IMR-90 (cell line): ENCODE measurements at regions not wholly inside any gene's neighbourhood (a gene's known extent, or its start where the extent isn't known, plus 50 kb on each side); places are given as distances from the start of the nearest gene placed in this dataset.

Experiments used
- ATAC-seq: fragments of 200-7000 bp; cut with Tn5 transposase; 2 replicates; pipeline ENCODE4 v1.9.1; 2020; ENCODE audit warnings: low read depth, mild to moderate bottlenecking, moderate library complexity
- BruUV-seq: library from RNA; stranded (reverse); fragments of 400-500 nt; replicated peaks from 2 replicates; lab custom pipeline; 2021; lab: Mats Ljungman, UMichigan
- CTCF ChIA-PET: fragments of 300-600 bp; formaldehyde crosslinking; extraction: SDS; loops from one replicate; lab custom pipeline; 2021; ENCODE audit warnings: antibody characterized with exemption; lab: Yijun Ruan, JAX
- POLR2A ChIA-PET: fragments of 300-600 bp; sonication (Branson Sonifier 250); formaldehyde crosslinking; loops from one replicate; lab custom pipeline; 2022; ENCODE audit warnings: antibody characterized with exemption; ENCODE audit not compliant: unreplicated experiment; lab: Charles Lee
- DNase-seq: peaks from one replicate; pipeline ENCODE4 v3.0.0; 2013
- H2AFZ ChIP-seq: replicated peaks from 2 replicates; pipeline ENCODE3; 2013; ENCODE audit warnings: low read length, mild to moderate bottlenecking; ENCODE audit not compliant: poor library complexity
- H2AK5ac ChIP-seq: 2 replicates; pipeline ENCODE4 v1.6.1; 2013; ENCODE audit warnings: low read depth, low read length, inconsistent platforms
- H2AK9ac ChIP-seq: replicated peaks from 2 replicates; pipeline ENCODE3; 2013; ENCODE audit warnings: mild to moderate bottlenecking, low read depth, low read length, moderate library complexity; ENCODE audit not compliant: poor library complexity
- H2BK120ac ChIP-seq: 2 replicates; pipeline ENCODE4 v1.6.1; 2013; ENCODE audit warnings: low read depth, low read length, inconsistent platforms
- H2BK15ac ChIP-seq: 3 replicates; pipeline ENCODE4 v1.6.1; 2013; ENCODE audit warnings: low read depth, low read length, inconsistent platforms
- H2BK20ac ChIP-seq: 2 replicates; pipeline ENCODE4 v1.6.1; 2013; ENCODE audit warnings: low read depth, mild to moderate bottlenecking, inconsistent platforms, low read length, moderate library complexity
- H2BK5ac ChIP-seq: 2 replicates; pipeline ENCODE4 v1.6.1; 2013; ENCODE audit warnings: mild to moderate bottlenecking, low read depth, low read length, inconsistent platforms; ENCODE audit not compliant: poor library complexity, severe bottlenecking
- H3K14ac ChIP-seq: replicated peaks from 2 replicates; pipeline ENCODE4 v1.6.1; 2013; ENCODE audit warnings: low read depth, low read length, inconsistent platforms
- H3K18ac ChIP-seq: 2 replicates; pipeline ENCODE4 v1.6.1; 2013; ENCODE audit warnings: low read depth, low read length, control low read depth
- H3K23ac ChIP-seq: 2 replicates; pipeline ENCODE4 v1.6.1; 2013; ENCODE audit warnings: low read depth, low read length, inconsistent platforms
- H3K27ac ChIP-seq: 2 replicates; pipeline ENCODE4 v1.5.1; 2013; ENCODE audit warnings: mild to moderate bottlenecking, control low read depth, low read length; ENCODE audit not compliant: insufficient read depth
- H3K27me3 ChIP-seq: 2 replicates; pipeline ENCODE4 v1.6.1; 2013; ENCODE audit warnings: low read length; ENCODE audit not compliant: control insufficient read depth, insufficient read depth
- H3K36me3 ChIP-seq: 2 replicates; pipeline ENCODE4 v1.6.1; 2013; ENCODE audit warnings: low read length, mixed read lengths; ENCODE audit not compliant: control insufficient read depth, insufficient read depth
- H3K4ac ChIP-seq: 2 replicates; pipeline ENCODE4 v1.6.1; 2013; ENCODE audit warnings: low read depth, low read length, inconsistent platforms
- H3K4me1 ChIP-seq: 2 replicates; pipeline ENCODE4 v1.6.1; 2013; ENCODE audit warnings: low read length, mixed read lengths; ENCODE audit not compliant: control insufficient read depth, insufficient read depth
- H3K4me2 ChIP-seq: 2 replicates; pipeline ENCODE4 v1.6.1; 2013; ENCODE audit warnings: low read depth, mild to moderate bottlenecking, control low read depth, low read length, moderate library complexity
- H3K4me3 ChIP-seq: 2 replicates; pipeline ENCODE4 v1.5.1; 2013; ENCODE audit warnings: low read depth, mild to moderate bottlenecking, control low read depth, low read length, moderate library complexity; ENCODE audit not compliant: insufficient read depth
- H3K56ac ChIP-seq: 2 replicates; pipeline ENCODE4 v1.6.1; 2013; ENCODE audit warnings: low read length, inconsistent platforms; ENCODE audit not compliant: insufficient read depth; ENCODE audit errors: extremely low read depth
- H3K79me1 ChIP-seq, 2 experiments: 2 replicates each; pipeline ENCODE4 v1.6.1; 2013; ENCODE audit warnings: low read length in 2 of 2, inconsistent platforms in 1 of 2, low read depth in 1 of 2
- H3K9ac ChIP-seq: 2 replicates; pipeline ENCODE4 v1.6.1; 2013; ENCODE audit warnings: low read depth, low read length, control low read depth
- H3K9me1 ChIP-seq: 2 replicates; pipeline ENCODE4 v1.6.1; 2013; ENCODE audit warnings: low read length, inconsistent platforms; ENCODE audit not compliant: insufficient read depth
- H3K9me3 ChIP-seq: 2 replicates; pipeline ENCODE4 v1.6.1; 2013; ENCODE audit warnings: low read length; ENCODE audit not compliant: control insufficient read depth, insufficient read depth
- H4K20me1 ChIP-seq: 2 replicates; pipeline ENCODE4 v1.6.1; 2013; ENCODE audit warnings: low read length, inconsistent platforms; ENCODE audit not compliant: insufficient read depth
- H4K5ac ChIP-seq: 2 replicates; pipeline ENCODE4 v1.6.1; 2013; ENCODE audit warnings: mild to moderate bottlenecking, low read depth, low read length, control low read depth
- H4K8ac ChIP-seq, 2 experiments: 2 replicates each; pipeline ENCODE4 v1.6.1; 2013; ENCODE audit warnings: low read depth in 2 of 2, low read length in 2 of 2, control low read depth in 1 of 2, inconsistent platforms in 1 of 2
- H4K91ac ChIP-seq: 2 replicates; pipeline ENCODE4 v1.6.1; 2013; ENCODE audit warnings: low read depth, low read length, inconsistent platforms; ENCODE audit not compliant: insufficient read depth
- CEBPB ChIP-seq: IDR thresholded peaks from 2 replicates; pipeline ENCODE4 v1.6.1; 2012; ENCODE audit warnings: low read depth, low read length, improper control_type of control experiment
- MAFK ChIP-seq: IDR thresholded peaks from 2 replicates; pipeline ENCODE4 v1.6.1; 2012; ENCODE audit warnings: low read depth, low read length, improper control_type of control experiment
- WGBS, 2 experiments: methylation state at CpG; one replicate each; pipeline versions ENCODE4 v1.1.5 to v1.1.7; 2013; ENCODE audit warnings: missing lambda C conversion rate in 2 of 2; ENCODE audit not compliant: insufficient read length in 1 of 2; ENCODE audit errors: extremely low coverage in 2 of 2; 5-methylcytosine and 5-hydroxymethylcytosine counted together
- dilution Hi-C: fragments of 300-500 bp; cut with HindIII; formaldehyde crosslinking; loops from one replicate; pipeline ENCODE4 v1.14.3; 2018; ENCODE audit warnings: low sequenced_read_pairs; ENCODE audit not compliant: unreplicated experiment
- in situ Hi-C: fragments of 300-500 bp; cut with MboI; formaldehyde crosslinking; loops from 3 replicates; pipeline ENCODE4 v1.14.3; 2019; ENCODE audit warnings: low sequenced_read_pairs, inconsistent platforms, mixed read lengths
- intact Hi-C: fragments of 100-400 bp; cut with micrococcal nuclease; formaldehyde crosslinking; loops from 2 replicates; pipeline ENCODE4 v1.10.0; 2022
- TF ChIP-seq, protein P1 (sequence below): fragments of 150-350 bp; IDR thresholded peaks from 2 replicates; pipeline ENCODE4 v1.6.1; 2016; ENCODE audit warnings: low read depth, mild to moderate bottlenecking, low read length, moderate library complexity, borderline replicate concordance

DNA sequence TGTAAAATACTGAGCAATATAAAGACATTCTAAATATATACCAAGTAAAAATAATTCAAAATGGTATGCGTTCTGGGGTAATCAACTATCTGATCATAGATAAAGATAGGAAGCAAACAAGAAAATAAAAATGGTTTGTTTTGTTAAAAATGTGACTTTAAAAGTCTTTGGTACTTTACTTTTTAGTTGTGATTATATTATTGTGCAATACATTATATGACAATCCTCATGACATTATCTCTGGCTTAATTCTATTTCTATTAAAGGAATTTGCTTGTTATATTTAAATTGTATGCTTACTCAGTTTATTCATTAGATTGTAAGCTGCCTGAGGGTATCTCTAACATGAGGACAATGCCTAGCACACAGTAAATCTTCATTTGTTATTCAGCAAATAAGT, 477.9 kb downstream of the TMEM38B start:
- no CpG with 5 or more reads among the region's 1 CpG for WGBS, 2 experiments
- peaks cover 9% of the 10 kb centered on the region for H3K9me3 ChIP-seq
- no peak overlapping the region for H4K5ac ChIP-seq
- intact Hi-C loops, result no loop called here
- H3K4me2 ChIP-seq, result no peak overlapping the region
- H2AFZ ChIP-seq, result no peak overlapping the region
- POLR2A ChIA-PET, result no interaction called here
- no peak overlapping the region for H3K14ac ChIP-seq
- no peak overlapping the region for H2BK15ac ChIP-seq
- BruUV-seq, result no TSS peak
- H2BK5ac ChIP-seq, result no peak overlapping the region
- dilution Hi-C loops, result no loop called here
- H4K20me1 ChIP-seq, result no peaks in the 10 kb centered on the region
- no peak overlapping the region for H2AK5ac ChIP-seq
- in situ Hi-C loops, result no loop called here
- H3K36me3 ChIP-seq, result no peaks in the 10 kb centered on the region
- H3K9ac ChIP-seq, result no peak overlapping the region
- no peaks in the 10 kb centered on the region for H3K9me1 ChIP-seq
- H4K8ac ChIP-seq, result no peak overlapping the region
- no peak for ATAC-seq
- no peak for DNase-seq
- no peaks in the 10 kb centered on the region for H3K4me1 ChIP-seq
- no peak overlapping the region for H3K23ac ChIP-seq
- H3K27me3 ChIP-seq, result no peaks in the 10 kb centered on the region
- no peak overlapping the region for H3K27ac ChIP-seq
- H2BK20ac ChIP-seq, result no peak overlapping the region
- H2BK120ac ChIP-seq, result no peak overlapping the region
- CTCF ChIA-PET, result no interaction called here
- no peaks in the 10 kb centered on the region for H3K79me1 ChIP-seq
- TF ChIP-seq MAFK (no peak), CEBPB (peak; percentile 58)
- TF ChIP-seq, protein P1, sequence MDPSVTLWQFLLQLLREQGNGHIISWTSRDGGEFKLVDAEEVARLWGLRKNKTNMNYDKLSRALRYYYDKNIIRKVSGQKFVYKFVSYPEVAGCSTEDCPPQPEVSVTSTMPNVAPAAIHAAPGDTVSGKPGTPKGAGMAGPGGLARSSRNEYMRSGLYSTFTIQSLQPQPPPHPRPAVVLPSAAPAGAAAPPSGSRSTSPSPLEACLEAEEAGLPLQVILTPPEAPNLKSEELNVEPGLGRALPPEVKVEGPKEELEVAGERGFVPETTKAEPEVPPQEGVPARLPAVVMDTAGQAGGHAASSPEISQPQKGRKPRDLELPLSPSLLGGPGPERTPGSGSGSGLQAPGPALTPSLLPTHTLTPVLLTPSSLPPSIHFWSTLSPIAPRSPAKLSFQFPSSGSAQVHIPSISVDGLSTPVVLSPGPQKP, result no peak
- H2AK9ac ChIP-seq, result no peak overlapping the region
- H3K18ac ChIP-seq, result no peak overlapping the region
- H3K56ac ChIP-seq, result no peak overlapping the region
- H3K4me3 ChIP-seq, result no peak overlapping the region
- no peak overlapping the region for H4K91ac ChIP-seq
- H3K4ac ChIP-seq, result no peak overlapping the region
